ENCODE measurements at regions not wholly inside any gene's neighbourhood (a gene's known extent, or its start where the extent isn't known, plus 50 kb on each side); places are given as distances from the start of the nearest gene placed in this dataset.

- no peak for TF ChIP-seq MXI1 (conservative IDR thresholded peaks at IDR 0.05; ENCODE audit: poor library complexity, severe bottlenecking)
- no peak for TF ChIP-seq CTCF (IDR thresholded peaks at IDR 0.05; ENCODE audit: poor library complexity, severe bottlenecking)
- TF ChIP-seq SMC3 (conservative IDR thresholded peaks at IDR 0.05; ENCODE audit: poor library complexity) = no peak
- TF ChIP-seq TAF1 (IDR thresholded peaks at IDR 0.05; ENCODE audit: low read depth) = no peak
- TF ChIP-seq EZH2 (IDR thresholded peaks at IDR 0.05; ENCODE audit: borderline replicate concordance, insufficient read depth, low read length, poor library complexity, severe bottlenecking) = no peak
- TF ChIP-seq POLR2AphosphoS5 (IDR thresholded peaks at IDR 0.05) = no peak
- no peak for TF ChIP-seq REST (IDR thresholded peaks at IDR 0.05; ENCODE audit: borderline replicate concordance)
- no peak for TF ChIP-seq EP300 (conservative IDR thresholded peaks at IDR 0.05; ENCODE audit: poor library complexity, severe bottlenecking)
Measured at GRCh38 chr2:36302911-36303310, 52.7 kb upstream of the CRIM1 start.
